ENCODE measurements at regions not wholly inside any gene's neighbourhood (a gene's known extent, or its start where the extent isn't known, plus 50 kb on each side); places are given as distances from the start of the nearest gene placed in this dataset.

- TF ChIP-seq CTCF (IDR thresholded peaks at IDR 0.05; ENCODE audit: low read depth, low read length), result no peak
- H3K4me3 ChIP-seq (ENCODE audit: low read depth, low read length), result no peak overlapping the region
Measured at GRCh38 chr3:87798567-87798947, 260.2 kb downstream of the CGGBP1 start.

DNA sequence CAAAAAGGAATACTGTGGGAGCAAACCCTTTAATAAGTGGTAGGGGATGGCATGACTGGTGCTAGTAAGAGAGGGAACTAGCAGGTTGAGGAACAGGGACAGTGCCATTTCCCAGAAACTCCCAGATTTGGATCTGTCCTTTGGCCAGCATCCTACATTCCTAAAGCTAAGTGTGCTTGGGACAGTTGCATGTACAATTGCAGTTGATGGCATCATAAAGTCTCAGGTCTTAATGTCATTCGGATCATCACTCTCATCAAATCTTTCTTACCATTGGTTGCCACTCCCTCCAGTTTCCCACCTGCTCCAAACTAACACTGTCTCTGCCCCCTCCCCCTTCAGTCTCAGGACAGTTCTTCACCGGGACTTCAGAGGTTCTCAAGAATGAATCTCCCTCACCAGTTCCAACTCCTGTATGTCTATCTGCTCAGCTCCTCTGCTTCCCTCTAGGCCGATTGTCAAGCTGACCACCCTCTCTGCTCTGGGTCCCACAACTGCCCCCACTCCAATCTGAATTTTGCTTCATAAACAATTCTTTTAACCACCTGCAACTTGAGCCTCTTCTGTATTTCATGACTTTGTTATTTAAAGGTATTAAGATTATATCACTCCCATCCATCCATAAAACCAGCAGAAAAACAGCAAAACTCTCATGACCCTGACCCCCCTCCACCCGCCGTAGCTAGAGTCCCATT, 260.8 kb downstream of the CGGBP1 start:
- TF ChIP-seq CTCF (IDR thresholded peaks at IDR 0.05; ENCODE audit: low read depth, low read length), result no peak
- no peak overlapping the region for H3K4me3 ChIP-seq (ENCODE audit: low read depth, low read length)

DNA sequence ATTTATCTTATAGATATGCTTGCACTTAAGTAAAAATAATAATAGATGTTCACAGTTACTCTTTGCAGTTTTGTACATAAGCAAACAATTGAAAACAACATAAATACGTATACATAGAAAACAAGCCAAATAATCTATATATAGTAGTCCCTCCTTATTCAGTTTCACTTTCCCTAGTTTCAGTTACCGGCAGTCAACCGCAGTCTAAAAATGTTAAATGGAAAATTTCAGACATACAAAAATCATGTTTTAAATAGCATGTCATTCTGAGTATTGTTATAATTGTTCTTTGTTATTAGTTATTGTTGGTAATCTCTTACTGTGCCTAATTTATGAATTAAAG, 262.0 kb downstream of the CGGBP1 start:
- TF ChIP-seq CTCF (IDR thresholded peaks at IDR 0.05; ENCODE audit: low read depth, low read length), result no peak
- no peak overlapping the region for H3K4me3 ChIP-seq (ENCODE audit: low read depth, low read length)

GRCh38 chr3:87796137-87796842, 262.5 kb downstream of the CGGBP1 start:
- H3K4me3 ChIP-seq (ENCODE audit: low read depth, low read length), result no peak overlapping the region
- no peak for TF ChIP-seq CTCF (IDR thresholded peaks at IDR 0.05; ENCODE audit: low read depth, low read length)

DNA sequence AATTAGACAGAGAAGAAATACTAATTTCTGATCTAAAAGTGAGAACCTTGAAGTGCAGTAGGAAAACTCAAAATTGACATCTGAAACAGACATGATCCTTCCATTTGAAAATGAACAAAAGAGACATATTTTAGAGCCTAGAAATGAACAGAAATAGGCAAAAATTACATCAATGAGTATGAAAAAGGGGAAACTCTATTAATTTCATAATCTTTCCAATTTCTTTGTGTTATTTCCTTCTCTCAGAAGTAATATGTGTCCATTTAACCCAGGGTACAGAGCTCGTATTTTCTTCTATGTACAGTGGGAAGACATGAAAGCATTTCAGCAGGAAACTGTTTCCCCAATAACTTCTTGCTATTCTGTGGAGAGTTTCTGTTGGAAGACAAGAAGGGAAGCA, 263.1 kb downstream of the CGGBP1 start:
- no peak overlapping the region for H3K4me3 ChIP-seq (ENCODE audit: low read depth, low read length)
- TF ChIP-seq CTCF (IDR thresholded peaks at IDR 0.05; ENCODE audit: low read depth, low read length), result no peak

- no peak for TF ChIP-seq CTCF (IDR thresholded peaks at IDR 0.05; ENCODE audit: low read depth, low read length)
- H3K4me3 ChIP-seq (ENCODE audit: low read depth, low read length), result no peak overlapping the region
Measured at GRCh38 chr3:87793337-87793877, 265.4 kb downstream of the CGGBP1 start.
